Activated CD8-positive, alpha-beta memory T cell treated with anti-CD3 and anti-CD28 coated beads for 48 hours (primary cell): ENCODE measurements at regions not wholly inside any gene's neighbourhood (a gene's known extent, or its start where the extent isn't known, plus 50 kb on each side); places are given as distances from the start of the nearest gene placed in this dataset.

Source experiments
- DNase-seq, 3 experiments: peaks; one replicate each; pipeline ENCODE4 v3.0.0-alpha.2; 2020; ENCODE audit warnings: low read depth in 2 of 3, low spot score in 2 of 3

DNA sequence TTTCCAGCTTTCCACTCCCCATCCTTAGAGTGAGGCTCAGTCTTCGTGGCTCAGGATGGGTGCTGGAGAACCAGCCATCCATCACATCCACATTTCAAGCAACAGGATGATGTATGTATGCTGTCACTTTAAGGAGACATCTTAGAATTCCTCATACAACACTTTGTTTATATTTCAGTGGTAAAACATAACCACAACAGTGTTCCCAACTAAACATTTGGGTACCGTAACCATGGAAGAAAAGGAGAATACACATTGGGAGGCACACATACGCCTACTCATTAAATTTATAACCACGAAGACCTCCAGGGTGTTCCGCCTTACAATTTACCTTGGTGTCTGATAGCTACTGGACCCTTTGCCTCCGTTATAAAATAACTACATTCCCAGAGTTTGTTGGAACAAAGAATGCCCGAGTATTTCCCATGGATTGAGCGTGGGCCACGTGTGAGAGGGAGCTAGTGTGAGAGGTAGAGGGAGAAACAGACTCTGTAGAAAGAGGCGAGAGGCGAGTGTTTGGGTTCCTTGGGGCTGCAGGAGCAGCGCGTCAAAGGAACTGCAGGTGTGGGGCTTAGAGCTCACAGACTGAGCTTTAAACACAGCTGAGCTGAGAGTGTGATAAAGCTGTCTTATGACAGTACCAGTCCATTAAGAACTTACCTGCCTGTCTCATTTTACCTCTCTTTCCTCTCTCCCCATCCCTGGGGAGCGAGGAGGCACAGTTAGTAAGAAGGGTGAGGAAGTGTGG is 111.5 kb upstream of the USP24 start:
- no peak for DNase-seq

- DNase-seq = no peak
Observed at GRCh38 chr1:55323760-55324159, 108.6 kb upstream of the USP24 start.

GRCh38 chr1:55322842-55323241 is 107.7 kb upstream of the USP24 start:
- no peak for DNase-seq

- DNase-seq = no peak
Observed at GRCh38 chr1:55321942-55322341, 106.8 kb upstream of the USP24 start.

GRCh38 chr1:55320891-55321290 is 105.7 kb upstream of the USP24 start:
- DNase-seq = no peak

DNA sequence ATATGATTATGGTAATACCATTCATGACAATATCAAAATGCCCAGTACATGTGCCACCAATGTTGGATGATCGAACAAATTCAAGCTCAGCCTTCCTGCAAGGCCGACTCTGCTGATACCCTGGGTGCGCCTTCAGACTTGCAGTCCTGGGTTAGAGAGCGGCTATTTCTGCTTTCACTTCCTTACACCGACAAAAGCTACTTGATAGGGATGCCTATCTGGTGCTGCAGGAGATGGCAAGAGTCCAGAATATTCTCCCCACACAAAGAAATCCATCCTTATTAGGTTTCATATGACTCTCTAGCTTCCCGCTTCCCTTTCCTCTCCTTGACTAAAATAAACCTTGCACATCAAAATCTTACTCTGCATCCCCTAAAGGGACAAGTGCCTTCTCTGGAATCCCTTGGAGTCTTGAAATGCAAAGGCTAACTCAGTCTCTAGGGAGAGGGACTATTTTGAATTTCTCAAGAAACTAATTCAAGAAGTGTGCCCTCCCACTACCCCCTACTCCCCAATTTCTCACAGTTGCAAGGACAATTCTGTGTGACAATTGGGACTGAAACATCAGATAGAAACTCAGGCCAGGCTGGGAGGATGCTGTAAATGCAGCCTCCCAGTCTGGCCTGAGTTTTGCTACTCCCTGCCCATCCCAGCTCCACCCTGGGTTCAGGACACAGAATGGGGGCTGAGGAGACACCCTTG is 103.1 kb upstream of the USP24 start:
- no peak for DNase-seq

DNA sequence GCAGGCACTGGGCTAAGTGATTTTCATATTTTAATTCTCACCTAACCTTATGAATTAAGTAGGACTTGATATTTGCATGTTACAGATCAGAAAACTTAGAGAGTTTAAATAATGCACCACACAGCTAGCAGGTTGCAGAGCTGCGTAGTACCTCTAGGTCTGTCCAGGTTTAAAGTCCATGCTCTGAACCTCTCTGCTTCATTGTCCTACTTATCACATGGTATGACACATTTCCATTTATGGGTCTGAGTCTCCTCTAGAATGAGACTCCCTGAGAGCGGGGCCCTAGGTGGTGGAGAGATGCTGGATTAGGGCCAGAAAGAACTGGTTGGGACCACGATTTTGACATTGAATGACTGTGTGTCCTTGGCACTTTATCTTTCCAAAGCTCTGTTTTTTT is 102.5 kb upstream of the USP24 start:
- DNase-seq = no peak

- no peak for DNase-seq
Observed at GRCh38 chr1:55316947-55317662, 101.9 kb upstream of the USP24 start.

DNA sequence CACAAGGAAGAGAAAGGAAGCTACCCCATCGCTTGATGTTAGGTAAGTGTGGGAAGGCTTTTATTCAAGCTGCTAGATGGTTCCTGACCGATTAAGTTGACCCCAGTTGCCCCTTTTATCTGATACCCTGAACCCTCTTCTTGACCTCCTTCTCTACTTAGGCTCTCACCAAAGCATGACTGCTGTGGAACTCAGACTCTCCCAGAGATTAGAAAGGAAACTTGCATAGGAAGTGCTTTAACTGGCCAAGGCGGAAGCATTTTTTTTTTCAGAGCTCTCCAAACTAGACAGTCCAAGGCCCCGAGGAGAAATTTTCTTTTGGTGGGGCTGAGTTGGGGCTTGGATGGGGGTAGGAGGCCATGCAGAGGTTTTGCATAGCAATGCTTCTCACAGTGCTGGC is 101.3 kb upstream of the USP24 start:
- DNase-seq = no peak

GRCh38 chr1:55315552-55315951 is 100.4 kb upstream of the USP24 start:
- no peak for DNase-seq

GRCh38 chr1:55314740-55315139 is 99.6 kb upstream of the USP24 start:
- DNase-seq = no peak

- DNase-seq = no peak
Observed at GRCh38 chr1:55313903-55314302, 98.7 kb upstream of the USP24 start.

DNA sequence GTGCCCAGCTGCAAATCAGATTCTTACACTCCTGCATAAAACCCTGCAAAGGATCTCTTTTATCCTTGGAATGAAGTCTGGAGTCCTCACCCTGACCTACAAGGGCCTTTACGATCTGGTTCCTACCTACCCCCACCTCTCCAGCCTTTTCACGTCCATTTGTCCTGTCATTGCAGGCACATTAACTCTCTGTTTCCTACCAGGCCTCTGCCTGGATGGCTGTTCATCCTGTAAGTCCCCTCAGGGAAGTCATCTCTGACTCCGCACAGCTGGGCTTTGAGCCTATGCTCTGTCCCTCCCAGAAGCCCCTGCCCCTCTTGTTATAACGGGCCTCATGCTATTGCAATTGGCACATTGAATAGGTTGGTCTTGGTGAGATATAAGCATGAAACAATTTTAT is 96.8 kb upstream of the USP24 start:
- DNase-seq = no peak

- DNase-seq = no peak
Observed at GRCh38 chr1:55311057-55311641, 96.0 kb upstream of the USP24 start.

- DNase-seq = no peak
Observed at GRCh38 chr1:55310505-55310971, 95.4 kb upstream of the USP24 start.

- DNase-seq = no peak
Observed at GRCh38 chr1:55309786-55310504, 94.8 kb upstream of the USP24 start.

DNA sequence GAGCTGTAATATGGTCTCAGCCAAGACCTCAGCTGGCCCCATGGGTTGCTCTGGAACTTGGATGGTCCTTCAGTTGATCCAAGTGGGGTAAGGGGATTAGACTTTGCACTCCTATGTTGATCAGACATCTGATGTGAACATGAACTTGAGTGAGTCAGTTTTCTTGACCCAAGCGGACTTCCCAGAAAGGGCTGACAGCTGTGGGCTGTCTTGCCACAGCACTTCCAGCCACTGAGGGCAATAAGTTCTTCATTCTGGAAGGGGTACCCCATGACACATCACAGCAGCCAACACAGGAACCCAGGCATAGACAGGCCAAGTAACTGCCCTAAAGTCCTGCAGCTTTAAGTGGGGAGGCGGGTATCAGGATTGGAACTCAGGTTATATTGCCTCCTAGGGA is 93.9 kb upstream of the USP24 start:
- DNase-seq = no peak

DNA sequence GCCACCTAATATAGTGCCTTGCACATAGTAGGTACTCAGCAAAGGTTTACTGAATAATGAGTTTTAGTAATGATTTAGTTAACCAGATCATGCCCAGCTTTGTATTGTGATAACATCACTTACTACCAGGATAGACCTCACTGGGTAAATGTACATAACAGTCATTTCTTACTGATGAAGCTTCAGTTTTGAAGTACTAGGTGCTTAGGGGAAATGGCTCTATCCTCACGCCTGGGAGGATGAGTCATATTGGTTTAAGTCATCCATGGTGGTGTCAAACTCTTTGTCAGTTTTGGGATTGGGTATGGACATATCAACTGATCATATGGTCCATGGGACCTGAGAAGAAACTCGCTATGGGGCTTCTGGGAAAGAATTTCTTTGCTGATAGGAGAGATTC is 90.6 kb upstream of the USP24 start:
- DNase-seq = no peak

GRCh38 chr1:55304229-55304740 is 89.1 kb upstream of the USP24 start:
- no peak for DNase-seq

DNA sequence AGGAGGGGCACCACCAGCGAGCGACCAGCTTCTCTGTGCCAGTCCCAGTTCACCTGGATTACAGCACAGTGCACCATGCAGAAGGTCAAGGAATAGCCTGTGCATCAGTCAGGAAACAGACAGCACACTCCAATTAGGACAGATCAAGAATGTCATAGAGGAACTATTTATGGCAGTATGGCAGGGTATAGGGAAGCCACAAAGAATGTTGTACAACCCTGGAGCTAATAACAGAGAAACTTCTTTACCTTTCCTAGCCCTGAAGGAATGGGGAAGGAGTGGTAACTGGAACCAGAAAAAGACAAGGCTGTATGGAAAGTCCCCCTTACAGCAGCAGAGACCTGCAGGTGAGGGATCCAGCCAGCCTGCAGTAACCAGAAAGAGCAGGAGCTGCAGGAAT is 87.8 kb upstream of the USP24 start:
- DNase-seq = no peak

GRCh38 chr1:55301912-55302311 is 86.7 kb upstream of the USP24 start:
- DNase-seq = no peak
